HG02852 (cell line): ENCODE measurements at regions not wholly inside any gene's neighbourhood (a gene's known extent, or its start where the extent isn't known, plus 50 kb on each side); places are given as distances from the start of the nearest gene placed in this dataset.
"Not testable (repeated sequence)": the region's sequence is repeated elsewhere in the genome, so short reads cannot be mapped to it uniquely, and the experiment has no call there.

Experiments used
- ATAC-seq: cut with Tn5 transposase; IDR thresholded peaks from one replicate; pipeline ENCODE4 v1.9.1; 2021; ENCODE audit warnings: mild to moderate bottlenecking, moderate library complexity; ENCODE audit not compliant: unreplicated experiment

- no peak for ATAC-seq
These were observed 384.4 kb upstream of the CAMK1G start for GRCh38 chr1:209198961-209199750.

- no peak for ATAC-seq
These were observed 383.7 kb upstream of the CAMK1G start for GRCh38 chr1:209199822-209200221.

- ATAC-seq: not testable (repeated sequence)
These were observed 381.2 kb upstream of the CAMK1G start for GRCh38 chr1:209202321-209202720.

GRCh38 chr1:209202830-209203532, 380.5 kb upstream of the CAMK1G start:
- ATAC-seq: no peak

GRCh38 chr1:209203533-209203895, 380.0 kb upstream of the CAMK1G start:
- ATAC-seq: no peak

GRCh38 chr1:209205039-209205438, 378.5 kb upstream of the CAMK1G start:
- ATAC-seq: no peak

GRCh38 chr1:209207126-209207700, 376.3 kb upstream of the CAMK1G start:
- peak; percentile 29 for ATAC-seq

GRCh38 chr1:209207701-209208286, 375.7 kb upstream of the CAMK1G start:
- peak; percentile 82 for ATAC-seq

- no peak for ATAC-seq
These were observed 374.9 kb upstream of the CAMK1G start for GRCh38 chr1:209208648-209209047.

- ATAC-seq: no peak
These were observed 369.5 kb upstream of the CAMK1G start for GRCh38 chr1:209213989-209214388.

GRCh38 chr1:209215826-209216225, 367.7 kb upstream of the CAMK1G start:
- no peak for ATAC-seq

- ATAC-seq: no peak
These were observed 365.4 kb upstream of the CAMK1G start for GRCh38 chr1:209218113-209218512.

GRCh38 chr1:209218981-209219380, 364.5 kb upstream of the CAMK1G start:
- ATAC-seq: no peak

GRCh38 chr1:209219791-209220524, 363.6 kb upstream of the CAMK1G start:
- ATAC-seq: no peak

GRCh38 chr1:209222826-209223225, 360.7 kb upstream of the CAMK1G start:
- no peak for ATAC-seq

GRCh38 chr1:209223791-209224190, 359.7 kb upstream of the CAMK1G start:
- no peak for ATAC-seq

GRCh38 chr1:209224886-209225285, 358.6 kb upstream of the CAMK1G start:
- no peak for ATAC-seq

GRCh38 chr1:209227171-209227570, 356.3 kb upstream of the CAMK1G start:
- no peak for ATAC-seq

- no peak for ATAC-seq
These were observed 355.6 kb upstream of the CAMK1G start for GRCh38 chr1:209227941-209228340.

- ATAC-seq: no peak
These were observed 353.9 kb upstream of the CAMK1G start for GRCh38 chr1:209229494-209230061.

- ATAC-seq: no peak
These were observed 353.2 kb upstream of the CAMK1G start for GRCh38 chr1:209230314-209230713.
